ENCODE measurements at regions not wholly inside any gene's neighbourhood (a gene's known extent, or its start where the extent isn't known, plus 50 kb on each side); places are given as distances from the start of the nearest gene placed in this dataset.

- Histone ChIP-seq H3K27ac (ENCODE audit: insufficient read depth in 1 of 2, low read depth in 1 of 2, low read length in 2 of 2, poor library complexity in 1 of 2, severe bottlenecking in 2 of 2) (no peak overlapping the region), H3K9me3 (ENCODE audit: control extremely low read depth in 1 of 5, control insufficient read depth in 4 of 5, insufficient read depth in 2 of 5, low read depth in 1 of 5, low read length in 4 of 5) (no peaks in the 10 kb centered on the region), H3K36me3 (ENCODE audit: control insufficient read depth in 4 of 4, insufficient read depth in 4 of 4, low read length in 3 of 4) (no peaks in the 10 kb centered on the region), H3K27me3 (replicated peaks in 2 of 5; ENCODE audit: control insufficient read depth in 4 of 5, insufficient read depth in 5 of 5, low read length in 4 of 5) (no peaks in the 10 kb centered on the region), H3K4me1 (ENCODE audit: control extremely low read depth in 1 of 4, control insufficient read depth in 4 of 4, insufficient read depth in 4 of 4, low read length in 3 of 4) (no peaks in the 10 kb centered on the region), H3K4me3 (ENCODE audit: control insufficient read depth in 1 of 7, extremely low read depth in 1 of 7, insufficient read depth in 4 of 7, low read depth in 2 of 7, low read length in 6 of 7) (no peak overlapping the region)
- 100% methylated on average over 1 of the region's 3 CpGs for WGBS (ENCODE audit: insufficient coverage)
- ChIA-PET CTCF (no interaction called here), POLR2A (no interaction called here)
- DNase-seq: no peak
Observed at GRCh38 chr21:27466140-27466539, 499.3 kb upstream of the ADAMTS5 start.

GRCh38 chr21:27464648-27465047 lies 497.8 kb upstream of the ADAMTS5 start:
- no peaks in the 10 kb centered on the region for H3K4me1 ChIP-seq (ENCODE audit: control extremely low read depth in 1 of 4, control insufficient read depth in 4 of 4, insufficient read depth in 4 of 4, low read length in 3 of 4)
- DNase-seq: no peak
- POLR2A ChIA-PET: no interaction called here
- no peaks in the 10 kb centered on the region for H3K36me3 ChIP-seq (ENCODE audit: control insufficient read depth in 4 of 4, insufficient read depth in 4 of 4, low read length in 3 of 4)
- H3K9me3 ChIP-seq (ENCODE audit: control extremely low read depth in 1 of 5, control insufficient read depth in 4 of 5, insufficient read depth in 2 of 5, low read depth in 1 of 5, low read length in 4 of 5): no peaks in the 10 kb centered on the region
- H3K27ac ChIP-seq (ENCODE audit: insufficient read depth in 1 of 2, low read depth in 1 of 2, low read length in 2 of 2, poor library complexity in 1 of 2, severe bottlenecking in 2 of 2): no peak overlapping the region
- CTCF ChIA-PET: no interaction called here
- no CpG with 5 or more reads among the region's 1 CpG for WGBS (ENCODE audit: insufficient coverage)
- H3K27me3 ChIP-seq (replicated peaks in 2 of 5; ENCODE audit: control insufficient read depth in 4 of 5, insufficient read depth in 5 of 5, low read length in 4 of 5): no peaks in the 10 kb centered on the region
- H3K4me3 ChIP-seq (ENCODE audit: control insufficient read depth in 1 of 7, extremely low read depth in 1 of 7, insufficient read depth in 4 of 7, low read depth in 2 of 7, low read length in 6 of 7): no peak overlapping the region

- no peak for DNase-seq
- POLR2A ChIA-PET: no interaction called here
- no CpG with 5 or more reads among the region's 2 CpGs for WGBS (ENCODE audit: insufficient coverage)
Observed at GRCh38 chr21:27462726-27463125, 495.8 kb upstream of the ADAMTS5 start.

GRCh38 chr21:27454234-27454633 lies 487.3 kb upstream of the ADAMTS5 start:
- DNase-seq: no peak
- POLR2A ChIA-PET: no interaction called here
- Histone ChIP-seq H3K36me3 (ENCODE audit: control insufficient read depth in 4 of 4, insufficient read depth in 4 of 4, low read length in 3 of 4) (no peaks in the 10 kb centered on the region), H3K4me1 (ENCODE audit: control extremely low read depth in 1 of 4, control insufficient read depth in 4 of 4, insufficient read depth in 4 of 4, low read length in 3 of 4) (no peaks in the 10 kb centered on the region), H3K27me3 (replicated peaks in 2 of 5; ENCODE audit: control insufficient read depth in 4 of 5, insufficient read depth in 5 of 5, low read length in 4 of 5) (no peaks in the 10 kb centered on the region), H3K9me3 (ENCODE audit: control extremely low read depth in 1 of 5, control insufficient read depth in 4 of 5, insufficient read depth in 2 of 5, low read depth in 1 of 5, low read length in 4 of 5) (no peaks in the 10 kb centered on the region), H3K27ac (ENCODE audit: insufficient read depth in 1 of 2, low read depth in 1 of 2, low read length in 2 of 2, poor library complexity in 1 of 2, severe bottlenecking in 2 of 2) (no peak overlapping the region), H3K4me3 (ENCODE audit: control insufficient read depth in 1 of 7, extremely low read depth in 1 of 7, insufficient read depth in 4 of 7, low read depth in 2 of 7, low read length in 6 of 7) (no peak overlapping the region)
- no CpG with 5 or more reads among the region's 2 CpGs for WGBS (ENCODE audit: insufficient coverage)
- CTCF ChIA-PET: no interaction called here

More at GRCh38 chr21:27462726-27463125, 495.8 kb upstream of the ADAMTS5 start:
- H3K36me3 ChIP-seq (ENCODE audit: control insufficient read depth in 4 of 4, insufficient read depth in 4 of 4, low read length in 3 of 4): no peaks in the 10 kb centered on the region
- no peaks in the 10 kb centered on the region for H3K4me1 ChIP-seq (ENCODE audit: control extremely low read depth in 1 of 4, control insufficient read depth in 4 of 4, insufficient read depth in 4 of 4, low read length in 3 of 4)
- H3K9me3 ChIP-seq (ENCODE audit: control extremely low read depth in 1 of 5, control insufficient read depth in 4 of 5, insufficient read depth in 2 of 5, low read depth in 1 of 5, low read length in 4 of 5): no peaks in the 10 kb centered on the region
- H3K27me3 ChIP-seq (replicated peaks in 2 of 5; ENCODE audit: control insufficient read depth in 4 of 5, insufficient read depth in 5 of 5, low read length in 4 of 5): no peaks in the 10 kb centered on the region
- H3K27ac ChIP-seq (ENCODE audit: insufficient read depth in 1 of 2, low read depth in 1 of 2, low read length in 2 of 2, poor library complexity in 1 of 2, severe bottlenecking in 2 of 2): no peak overlapping the region
- no peak overlapping the region for H3K4me3 ChIP-seq (ENCODE audit: control insufficient read depth in 1 of 7, extremely low read depth in 1 of 7, insufficient read depth in 4 of 7, low read depth in 2 of 7, low read length in 6 of 7)
- CTCF ChIA-PET: no interaction called here

GRCh38 chr21:27451116-27451515 lies 484.2 kb upstream of the ADAMTS5 start:
- POLR2A ChIA-PET: no interaction called here
- CTCF ChIA-PET: no interaction called here

GRCh38 chr21:27450216-27450615 lies 483.3 kb upstream of the ADAMTS5 start:
- no peaks in the 10 kb centered on the region for H3K9me3 ChIP-seq (ENCODE audit: control extremely low read depth in 1 of 5, control insufficient read depth in 4 of 5, insufficient read depth in 2 of 5, low read depth in 1 of 5, low read length in 4 of 5)
- H3K4me1 ChIP-seq (ENCODE audit: control extremely low read depth in 1 of 4, control insufficient read depth in 4 of 4, insufficient read depth in 4 of 4, low read length in 3 of 4): no peaks in the 10 kb centered on the region
- H3K27ac ChIP-seq (ENCODE audit: insufficient read depth in 1 of 2, low read depth in 1 of 2, low read length in 2 of 2, poor library complexity in 1 of 2, severe bottlenecking in 2 of 2): no peak overlapping the region
- WGBS (ENCODE audit: insufficient coverage): 90% methylated on average over 2 of the region's 3 CpGs
- ChIA-PET POLR2A (no interaction called here), CTCF (no interaction called here)
- H3K36me3 ChIP-seq (ENCODE audit: control insufficient read depth in 4 of 4, insufficient read depth in 4 of 4, low read length in 3 of 4): no peaks in the 10 kb centered on the region
- H3K4me3 ChIP-seq (ENCODE audit: control insufficient read depth in 1 of 7, extremely low read depth in 1 of 7, insufficient read depth in 4 of 7, low read depth in 2 of 7, low read length in 6 of 7): no peak overlapping the region
- no peak for DNase-seq
- no peaks in the 10 kb centered on the region for H3K27me3 ChIP-seq (replicated peaks in 2 of 5; ENCODE audit: control insufficient read depth in 4 of 5, insufficient read depth in 5 of 5, low read length in 4 of 5)

More at GRCh38 chr21:27451116-27451515, 484.2 kb upstream of the ADAMTS5 start:
- Histone ChIP-seq H3K4me3 (ENCODE audit: control insufficient read depth in 1 of 7, extremely low read depth in 1 of 7, insufficient read depth in 4 of 7, low read depth in 2 of 7, low read length in 6 of 7) (no peak overlapping the region), H3K27me3 (replicated peaks in 2 of 5; ENCODE audit: control insufficient read depth in 4 of 5, insufficient read depth in 5 of 5, low read length in 4 of 5) (no peaks in the 10 kb centered on the region), H3K9me3 (ENCODE audit: control extremely low read depth in 1 of 5, control insufficient read depth in 4 of 5, insufficient read depth in 2 of 5, low read depth in 1 of 5, low read length in 4 of 5) (no peaks in the 10 kb centered on the region), H3K27ac (ENCODE audit: insufficient read depth in 1 of 2, low read depth in 1 of 2, low read length in 2 of 2, poor library complexity in 1 of 2, severe bottlenecking in 2 of 2) (no peak overlapping the region), H3K4me1 (ENCODE audit: control extremely low read depth in 1 of 4, control insufficient read depth in 4 of 4, insufficient read depth in 4 of 4, low read length in 3 of 4) (no peaks in the 10 kb centered on the region), H3K36me3 (ENCODE audit: control insufficient read depth in 4 of 4, insufficient read depth in 4 of 4, low read length in 3 of 4) (no peaks in the 10 kb centered on the region)
- DNase-seq: no peak
- 89% methylated on average over 1 of the region's 3 CpGs for WGBS (ENCODE audit: insufficient coverage)

GRCh38 chr21:27448960-27449359 lies 482.1 kb upstream of the ADAMTS5 start:
- DNase-seq: no peak
- Histone ChIP-seq H3K27me3 (replicated peaks in 2 of 5; ENCODE audit: control insufficient read depth in 4 of 5, insufficient read depth in 5 of 5, low read length in 4 of 5) (no peaks in the 10 kb centered on the region), H3K9me3 (ENCODE audit: control extremely low read depth in 1 of 5, control insufficient read depth in 4 of 5, insufficient read depth in 2 of 5, low read depth in 1 of 5, low read length in 4 of 5) (no peaks in the 10 kb centered on the region), H3K4me1 (ENCODE audit: control extremely low read depth in 1 of 4, control insufficient read depth in 4 of 4, insufficient read depth in 4 of 4, low read length in 3 of 4) (no peaks in the 10 kb centered on the region), H3K36me3 (ENCODE audit: control insufficient read depth in 4 of 4, insufficient read depth in 4 of 4, low read length in 3 of 4) (no peaks in the 10 kb centered on the region), H3K27ac (ENCODE audit: insufficient read depth in 1 of 2, low read depth in 1 of 2, low read length in 2 of 2, poor library complexity in 1 of 2, severe bottlenecking in 2 of 2) (no peak overlapping the region), H3K4me3 (ENCODE audit: control insufficient read depth in 1 of 7, extremely low read depth in 1 of 7, insufficient read depth in 4 of 7, low read depth in 2 of 7, low read length in 6 of 7) (no peak overlapping the region)
- POLR2A ChIA-PET: no interaction called here
- CTCF ChIA-PET: no interaction called here
- 50% methylated on average over 5 of the region's 7 CpGs for WGBS (ENCODE audit: insufficient coverage)

All from common myeloid progenitor, CD34-positive (primary cell).